Body of pancreas (tissue), 4 donors: ENCODE measurements at regions not wholly inside any gene's neighbourhood (a gene's known extent, or its start where the extent isn't known, plus 50 kb on each side); places are given as distances from the start of the nearest gene placed in this dataset.

Experiments
- POLR2A ChIP-seq, 3 donors: fragments of 450-650 bp; IDR thresholded peaks; one replicate each; pipeline ENCODE4 v1.6.1; 2016; ENCODE audit warnings: antibody characterized with exemption in 3 of 3, mild to moderate bottlenecking in 2 of 3
- TF ChIP-seq, protein P1 (sequence below), 7 experiments: fragments of 450-650 bp in 4 of 7; fragments of 200-600 bp in 3 of 7; sonication (generic) in 3 of 7; IDR thresholded peaks; one replicate each; pipeline ENCODE4 v1.5.1; 2016 to 2019; ENCODE audit warnings: antibody characterized with exemption in 7 of 7

- TF ChIP-seq, protein P1, sequence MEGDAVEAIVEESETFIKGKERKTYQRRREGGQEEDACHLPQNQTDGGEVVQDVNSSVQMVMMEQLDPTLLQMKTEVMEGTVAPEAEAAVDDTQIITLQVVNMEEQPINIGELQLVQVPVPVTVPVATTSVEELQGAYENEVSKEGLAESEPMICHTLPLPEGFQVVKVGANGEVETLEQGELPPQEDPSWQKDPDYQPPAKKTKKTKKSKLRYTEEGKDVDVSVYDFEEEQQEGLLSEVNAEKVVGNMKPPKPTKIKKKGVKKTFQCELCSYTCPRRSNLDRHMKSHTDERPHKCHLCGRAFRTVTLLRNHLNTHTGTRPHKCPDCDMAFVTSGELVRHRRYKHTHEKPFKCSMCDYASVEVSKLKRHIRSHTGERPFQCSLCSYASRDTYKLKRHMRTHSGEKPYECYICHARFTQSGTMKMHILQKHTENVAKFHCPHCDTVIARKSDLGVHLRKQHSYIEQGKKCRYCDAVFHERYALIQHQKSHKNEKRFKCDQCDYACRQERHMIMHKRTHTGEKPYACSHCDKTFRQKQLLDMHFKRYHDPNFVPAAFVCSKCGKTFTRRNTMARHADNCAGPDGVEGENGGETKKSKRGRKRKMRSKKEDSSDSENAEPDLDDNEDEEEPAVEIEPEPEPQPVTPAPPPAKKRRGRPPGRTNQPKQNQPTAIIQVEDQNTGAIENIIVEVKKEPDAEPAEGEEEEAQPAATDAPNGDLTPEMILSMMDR (IDR thresholded peaks at IDR 0.05): no peak
- TF ChIP-seq POLR2A (IDR thresholded peaks at IDR 0.05): no peak
These were observed 158.3 kb upstream of the TAPT1 start for GRCh38 chr4:16384576-16384975.
